ENCODE measurements at regions not wholly inside any gene's neighbourhood (a gene's known extent, or its start where the extent isn't known, plus 50 kb on each side); places are given as distances from the start of the nearest gene placed in this dataset. TPM values are rescaled to one million over a fixed set of nuclear protein-coding genes. Genes with fewer than 3 reads are reported as not detected.
A peak's percentile ranks its signal among the peaks of the same experiment; 100 is the strongest.

DNA sequence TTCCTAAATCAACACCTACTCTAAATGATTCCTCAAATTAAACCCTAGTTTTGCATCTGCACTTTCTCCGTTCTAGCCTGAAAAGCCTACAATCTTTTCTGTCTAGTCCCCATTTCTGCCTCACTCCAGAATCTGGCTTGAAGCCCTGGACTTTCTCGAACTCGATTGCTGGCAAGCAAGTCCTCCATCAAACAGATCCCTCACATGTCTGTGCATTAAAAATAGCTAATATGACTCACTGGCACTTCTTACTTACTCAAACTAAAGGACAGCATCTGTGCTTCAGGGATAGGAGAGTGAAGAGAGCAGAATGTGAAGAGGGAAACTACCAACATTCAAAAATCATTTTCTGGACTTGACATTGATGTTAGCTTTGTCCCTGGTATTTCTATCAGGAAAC lies 51.8 kb upstream of the CXADR start:
- Histone ChIP-seq H3K9me3 (no peaks in the 10 kb centered on the region), H3K4me3 (replicated peaks in 1 of 3) (no peak overlapping the region), H3K36me3 (no peaks in the 10 kb centered on the region), H3K27me3 (no peaks in the 10 kb centered on the region), H3K27ac (no peak overlapping the region), H3K4me1 (peaks cover 0 to 8% of the 10 kb centered on the region in 2 donors)
- TF ChIP-seq CTCF (IDR thresholded peaks at IDR 0.05) (no peak), POLR2A (IDR thresholded peaks at IDR 0.05) (no peak)
- no peak for DNase-seq
- intact Hi-C loops (cut with DNase I), result no loop called here
- WGBS, 2 donors, result 53 to 64% methylated on average over 3 of the region's 3 CpGs

DNA sequence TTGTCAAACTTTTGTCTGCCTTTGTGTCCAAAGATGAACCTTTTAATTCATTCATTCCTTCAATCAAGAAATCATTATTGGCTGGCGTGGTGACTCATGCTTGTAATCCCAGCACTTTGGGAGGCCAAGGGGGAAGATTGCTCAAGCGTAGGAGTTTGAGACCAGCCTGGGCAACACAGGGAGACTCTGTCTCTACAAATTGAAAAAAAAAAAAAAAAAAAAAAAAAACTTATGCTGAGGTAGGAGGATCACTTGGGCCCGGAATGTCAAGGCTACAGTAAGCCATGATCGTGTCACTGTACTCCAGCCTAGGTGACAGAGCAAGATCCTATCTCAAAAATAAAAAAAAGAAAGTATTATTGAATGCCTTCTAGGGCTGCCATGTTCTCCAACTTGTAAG lies 51.3 kb upstream of the CXADR start:
- intact Hi-C loops (cut with DNase I), result no loop called here
- Histone ChIP-seq H3K36me3 (no peaks in the 10 kb centered on the region), H3K27ac (no peak overlapping the region), H3K27me3 (no peaks in the 10 kb centered on the region), H3K9me3 (no peaks in the 10 kb centered on the region), H3K4me1 (peaks cover 0 to 8% of the 10 kb centered on the region in 2 donors), H3K4me3 (replicated peaks in 1 of 3) (no peak overlapping the region)
- 80 to 89% methylated on average over 4 of the region's 4 CpGs for WGBS, 2 donors
- DNase-seq, result no peak
- TF ChIP-seq CTCF (IDR thresholded peaks at IDR 0.05), result no peak
- TF ChIP-seq POLR2A (IDR thresholded peaks at IDR 0.05), result no peak

DNA sequence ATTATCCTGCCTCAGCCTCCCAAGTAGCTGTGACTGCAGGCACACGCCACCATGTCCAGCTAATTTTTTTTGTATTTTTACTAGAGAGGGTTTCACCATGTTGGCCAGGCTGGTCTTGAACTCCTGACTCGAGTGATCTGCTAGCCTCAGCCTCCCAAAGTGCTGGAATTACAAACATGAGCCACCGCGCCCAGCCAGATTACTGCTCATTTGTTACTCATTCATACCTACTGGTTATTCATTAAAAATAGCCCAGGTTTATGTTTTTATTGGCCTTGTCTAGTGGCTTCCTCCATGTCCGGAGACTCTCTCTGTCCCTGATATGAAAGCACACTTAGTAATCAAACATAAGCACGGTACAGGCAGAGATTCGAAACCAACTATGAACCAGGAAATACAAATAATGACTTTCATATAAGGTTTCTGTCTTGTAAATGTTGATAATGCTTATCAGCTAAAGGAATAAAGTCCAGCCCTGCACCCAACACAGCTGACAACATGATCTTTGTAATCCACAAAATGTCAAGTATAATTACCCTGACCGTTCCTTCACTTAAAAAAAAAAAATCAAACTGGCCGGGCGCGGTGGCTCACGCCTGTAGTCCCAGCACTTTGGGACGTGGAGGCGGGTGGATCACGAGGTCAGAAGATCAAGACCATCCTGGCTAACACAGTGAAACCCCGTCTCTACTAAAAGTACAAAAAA lies 50.4 kb upstream of the CXADR start:
- Histone ChIP-seq H3K27ac (no peak overlapping the region), H3K36me3 (no peaks in the 10 kb centered on the region), H3K9me3 (no peaks in the 10 kb centered on the region), H3K27me3 (no peaks in the 10 kb centered on the region), H3K4me3 (replicated peaks in 1 of 3) (no peak overlapping the region), H3K4me1 (peaks cover 0 to 8% of the 10 kb centered on the region in 2 donors)
- TF ChIP-seq CTCF (IDR thresholded peaks at IDR 0.05) (no peak), POLR2A (IDR thresholded peaks at IDR 0.05) (no peak)
- 90 to 92% methylated on average over 16 of the region's 16 CpGs for WGBS, 2 donors
- intact Hi-C loops (cut with DNase I), result no loop called here
- DNase-seq, result no peak

MicroRNAs in the stretch of these regions (microRNA counts, 767-probe panel; counts per million panel counts)
- microRNA hsa-let-7c (3,929 to 7,221 counts per million in 2 donors), microRNA hsa-miR-99a-5p (4,156 to 7,643 counts per million in 2 donors)

Small RNA genes in the stretch of these regions (microRNA-seq; reads per million reads assigned to microRNA genes)
- gene MIR125B2 (346 reads per million, percentile 66 among the genes with 10 or more reads in this experiment), gene MIR99A (31,178 reads per million, percentile 97 among the genes with 10 or more reads in this experiment), gene MIRLET7C (24,304 reads per million, percentile 97 among the genes with 10 or more reads in this experiment)

Small RNA genes in the stretch of these regions (small RNA-seq; reads per million reads assigned to genes)
- gene MIR125B2 (39.2 reads per million, percentile 95 among the genes with 10 or more reads in this experiment), gene MIR99A (26.7 reads per million, percentile 94 among the genes with 10 or more reads in this experiment), gene MIRLET7C (1,472 reads per million, percentile 99 among the genes with 10 or more reads in this experiment), gene RNU1-98P (not detected), gene RNU6-113P (not detected), gene RNU6-426P (not detected), gene SNORD74B (not detected)
